ENCODE measurements at regions not wholly inside any gene's neighbourhood (a gene's known extent, or its start where the extent isn't known, plus 50 kb on each side); places are given as distances from the start of the nearest gene placed in this dataset.

DNA sequence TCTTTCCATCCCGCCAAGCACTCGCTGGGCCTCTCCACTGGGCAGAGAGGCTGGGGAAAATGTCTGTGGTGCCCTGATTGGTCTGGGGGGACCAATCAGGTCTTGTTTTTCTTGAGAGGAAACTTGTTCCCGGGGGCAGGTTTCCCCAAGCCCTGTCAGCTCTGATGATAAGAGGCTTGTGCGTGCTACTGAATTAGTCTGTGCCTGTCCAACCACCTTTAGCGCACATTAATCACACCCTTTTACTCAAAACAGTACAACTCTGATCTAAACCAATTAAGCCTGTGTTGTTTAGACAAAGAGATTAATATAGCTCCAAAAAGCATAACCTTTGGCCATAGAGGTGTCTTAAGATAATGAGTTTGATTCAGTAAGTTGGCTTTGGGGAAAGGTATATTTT, 580.4 kb downstream of the VRK1 start:
- TF ChIP-seq, protein P1, sequence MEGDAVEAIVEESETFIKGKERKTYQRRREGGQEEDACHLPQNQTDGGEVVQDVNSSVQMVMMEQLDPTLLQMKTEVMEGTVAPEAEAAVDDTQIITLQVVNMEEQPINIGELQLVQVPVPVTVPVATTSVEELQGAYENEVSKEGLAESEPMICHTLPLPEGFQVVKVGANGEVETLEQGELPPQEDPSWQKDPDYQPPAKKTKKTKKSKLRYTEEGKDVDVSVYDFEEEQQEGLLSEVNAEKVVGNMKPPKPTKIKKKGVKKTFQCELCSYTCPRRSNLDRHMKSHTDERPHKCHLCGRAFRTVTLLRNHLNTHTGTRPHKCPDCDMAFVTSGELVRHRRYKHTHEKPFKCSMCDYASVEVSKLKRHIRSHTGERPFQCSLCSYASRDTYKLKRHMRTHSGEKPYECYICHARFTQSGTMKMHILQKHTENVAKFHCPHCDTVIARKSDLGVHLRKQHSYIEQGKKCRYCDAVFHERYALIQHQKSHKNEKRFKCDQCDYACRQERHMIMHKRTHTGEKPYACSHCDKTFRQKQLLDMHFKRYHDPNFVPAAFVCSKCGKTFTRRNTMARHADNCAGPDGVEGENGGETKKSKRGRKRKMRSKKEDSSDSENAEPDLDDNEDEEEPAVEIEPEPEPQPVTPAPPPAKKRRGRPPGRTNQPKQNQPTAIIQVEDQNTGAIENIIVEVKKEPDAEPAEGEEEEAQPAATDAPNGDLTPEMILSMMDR (IDR thresholded peaks at IDR 0.05; ENCODE audit: control extremely low read depth, extremely low read depth, low read depth, missing control alignments), result no peak
- ChIA-PET CTCF (no interaction called here), POLR2A (no interaction called here)
- DNase-seq (ENCODE audit: extremely low spot score), result no peak

- DNase-seq (ENCODE audit: extremely low spot score), result no peak
- ChIA-PET CTCF (no interaction called here), POLR2A (no interaction called here)
- TF ChIP-seq, protein P1 (IDR thresholded peaks at IDR 0.05; ENCODE audit: control extremely low read depth, extremely low read depth, low read depth, missing control alignments), result no peak
Measured at GRCh38 chr14:97379091-97379531, 581.9 kb downstream of the VRK1 start.

DNA sequence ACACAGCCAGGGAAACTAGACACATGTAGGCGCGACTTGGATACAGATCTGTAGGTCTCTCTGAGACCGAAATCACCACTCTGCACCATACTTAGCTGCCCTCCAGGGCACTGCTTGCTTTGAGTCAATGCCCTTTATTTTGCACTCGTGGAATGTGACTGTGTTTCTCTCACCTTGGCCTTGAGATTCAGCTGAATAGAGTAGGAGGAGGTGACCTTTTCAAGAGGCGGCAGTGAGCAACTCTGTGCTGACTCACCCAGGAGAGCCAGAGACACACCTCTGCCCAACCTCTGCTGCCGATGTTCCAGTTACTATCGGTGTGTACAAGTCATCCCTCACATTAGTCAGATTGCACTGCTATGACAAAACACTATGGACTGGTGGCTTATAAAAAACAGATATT, 583.4 kb downstream of the VRK1 start:
- TF ChIP-seq, protein P1 (IDR thresholded peaks at IDR 0.05; ENCODE audit: control extremely low read depth, extremely low read depth, low read depth, missing control alignments), result no peak
- ChIA-PET POLR2A (no interaction called here), CTCF (no interaction called here)
- DNase-seq (ENCODE audit: extremely low spot score), result no peak

GRCh38 chr14:97381309-97381708, 584.1 kb downstream of the VRK1 start:
- POLR2A ChIA-PET, result no interaction called here
- TF ChIP-seq, protein P1 (IDR thresholded peaks at IDR 0.05; ENCODE audit: control extremely low read depth, extremely low read depth, low read depth, missing control alignments), result no peak
- CTCF ChIA-PET, result no interaction called here
- no peak for DNase-seq (ENCODE audit: extremely low spot score)

DNA sequence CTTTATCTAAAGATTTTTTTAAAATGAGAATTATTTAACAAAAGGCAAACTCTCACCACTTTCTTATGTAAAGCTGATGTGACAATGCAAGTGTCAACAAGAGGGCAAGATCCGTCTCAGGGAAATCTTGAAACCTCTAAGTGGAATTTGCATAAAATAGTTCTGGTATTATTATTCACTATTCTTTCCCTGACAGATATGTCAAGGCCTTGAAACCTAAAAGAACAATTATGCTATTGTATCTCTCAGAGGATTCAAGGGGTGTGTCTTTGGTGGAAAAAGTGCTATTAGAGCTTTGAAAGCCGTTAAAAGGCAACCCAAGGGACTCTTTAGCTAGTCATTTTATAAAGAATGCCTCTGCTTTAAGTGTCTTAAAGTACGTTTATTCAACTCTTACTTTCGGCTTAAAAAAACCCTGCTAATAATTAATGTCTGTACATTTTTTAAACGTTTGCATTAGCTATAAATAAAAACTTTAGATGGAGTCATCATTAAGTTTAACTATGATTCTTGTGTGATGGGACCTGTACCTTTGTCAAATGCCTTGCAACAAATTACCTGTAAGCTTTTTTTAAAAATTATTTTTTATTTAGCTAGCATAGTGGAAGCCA, 585.5 kb downstream of the VRK1 start:
- DNase-seq (ENCODE audit: extremely low spot score), result no peak
- ChIA-PET CTCF (no interaction called here), POLR2A (no interaction called here)
- TF ChIP-seq, protein P1 (IDR thresholded peaks at IDR 0.05; ENCODE audit: control extremely low read depth, extremely low read depth, low read depth, missing control alignments), result no peak

- no peak for DNase-seq (ENCODE audit: extremely low spot score)
- ChIA-PET POLR2A (no interaction called here), CTCF (interaction anchor here (1.2 kb wide), 1 partner anchor 24 kb away, joined by 3 read pairs; no protein-coding TSS in a partner anchor)
- TF ChIP-seq, protein P1 (IDR thresholded peaks at IDR 0.05; ENCODE audit: control extremely low read depth, extremely low read depth, low read depth, missing control alignments), result no peak
Measured at GRCh38 chr14:97385727-97386126, 588.5 kb downstream of the VRK1 start.
